GM21825 (cell line): ENCODE measurements at regions not wholly inside any gene's neighbourhood (a gene's known extent, or its start where the extent isn't known, plus 50 kb on each side); places are given as distances from the start of the nearest gene placed in this dataset.
"Not testable (repeated sequence)": the region's sequence is repeated elsewhere in the genome, so short reads cannot be mapped to it uniquely, and the experiment has no call there.

Experiments used
- ATAC-seq: cut with Tn5 transposase; IDR thresholded peaks from one replicate; pipeline ENCODE4 v1.9.1; 2021; ENCODE audit warnings: mild to moderate bottlenecking, moderate library complexity; ENCODE audit not compliant: unreplicated experiment

DNA sequence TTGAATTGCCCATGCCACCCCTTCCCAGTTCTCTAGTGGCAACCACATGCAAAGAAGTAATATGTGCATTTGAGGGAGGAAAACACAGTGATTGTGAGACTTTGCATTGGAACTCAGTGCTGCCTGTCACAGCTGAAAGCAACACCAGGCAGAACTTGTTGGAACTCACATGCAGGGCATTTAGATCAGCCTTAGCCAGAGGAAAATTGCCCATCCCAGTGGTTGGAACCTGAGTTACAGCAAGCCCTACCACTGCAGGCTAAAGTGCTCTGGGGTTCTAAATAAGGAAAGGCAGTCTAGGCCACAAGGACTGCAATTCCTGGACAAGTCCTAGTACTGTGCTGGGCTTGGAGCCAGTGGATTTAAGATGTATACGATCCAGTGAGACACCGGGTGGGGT lies 245.3 kb upstream of the UFL1 start:
- ATAC-seq, result no peak

DNA sequence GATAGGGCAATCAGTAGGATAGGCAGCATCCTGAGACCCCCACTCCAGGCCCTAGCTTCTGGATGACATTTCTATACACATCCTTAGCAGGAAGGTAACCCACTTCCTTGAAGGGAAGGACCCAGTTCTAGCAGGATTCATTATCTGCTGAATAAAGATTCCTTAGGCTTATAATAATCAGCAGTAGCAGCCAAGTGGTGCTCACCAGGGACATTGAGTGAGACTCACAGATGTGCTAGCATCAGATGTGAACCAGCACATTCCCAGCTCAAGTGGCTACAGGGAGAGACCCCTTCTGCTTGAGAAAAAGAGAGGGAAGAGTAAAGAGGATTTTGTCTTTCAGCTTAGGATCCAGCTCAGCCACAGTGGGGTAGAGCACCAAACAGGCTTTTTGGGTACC lies 244.8 kb upstream of the UFL1 start:
- no peak for ATAC-seq

DNA sequence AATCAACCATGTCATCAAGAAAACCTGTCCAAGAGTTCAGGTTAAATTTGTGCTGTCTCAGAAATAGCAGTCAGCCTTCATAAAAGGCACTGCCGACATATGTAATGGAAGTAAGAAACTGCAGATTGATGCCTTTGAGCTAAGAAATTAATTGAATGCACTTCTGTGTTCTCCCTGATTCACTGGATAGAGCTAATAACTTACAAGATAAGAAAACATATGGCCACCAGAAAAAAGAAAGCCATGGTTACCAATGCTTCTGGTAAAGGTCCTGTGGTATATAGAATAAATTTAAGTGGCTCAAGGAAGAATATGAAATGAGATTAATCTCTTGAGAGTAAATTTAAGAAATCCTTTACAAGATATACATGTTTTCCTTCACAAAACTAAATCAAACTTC lies 242.5 kb upstream of the UFL1 start:
- ATAC-seq, result no peak

DNA sequence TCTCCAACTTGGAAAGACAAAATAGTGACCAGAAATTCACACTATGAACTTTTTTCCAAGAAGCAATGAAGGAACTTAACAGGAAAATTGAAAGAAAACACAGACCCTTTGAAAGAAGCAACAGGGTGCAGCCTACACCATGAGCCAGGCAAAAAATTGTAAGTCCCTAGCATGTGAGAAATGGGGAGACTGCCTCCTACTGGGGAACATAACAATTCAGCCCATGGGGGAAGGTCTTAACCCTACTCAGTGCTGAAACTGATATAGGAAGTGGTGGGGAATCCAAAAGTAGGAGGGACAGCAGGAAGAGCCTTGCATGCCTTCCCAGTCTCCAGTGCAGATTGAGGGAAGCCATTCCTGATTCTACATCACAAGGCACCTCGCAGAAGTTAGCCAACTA lies 235.1 kb upstream of the UFL1 start:
- no peak for ATAC-seq

DNA sequence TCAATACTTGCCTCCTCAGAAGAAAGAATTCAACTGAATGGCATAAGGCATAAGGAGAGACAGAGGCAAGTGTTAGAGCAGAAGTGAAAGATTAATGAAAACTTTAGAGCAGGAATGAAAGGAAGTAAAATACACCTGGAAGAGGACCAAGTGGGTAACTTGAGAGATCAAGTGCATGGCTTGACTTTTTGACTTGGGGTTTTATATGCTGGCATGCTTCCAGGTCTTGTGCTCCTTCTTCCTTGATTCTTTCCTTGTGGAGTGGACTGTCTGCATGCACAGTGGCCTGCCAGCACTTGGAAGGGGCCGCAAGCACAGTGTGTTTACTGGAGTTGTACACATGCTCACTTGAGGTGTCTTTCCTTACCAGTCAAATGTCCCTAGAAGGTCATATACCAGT lies 222.1 kb upstream of the UFL1 start:
- ATAC-seq, result no peak

DNA sequence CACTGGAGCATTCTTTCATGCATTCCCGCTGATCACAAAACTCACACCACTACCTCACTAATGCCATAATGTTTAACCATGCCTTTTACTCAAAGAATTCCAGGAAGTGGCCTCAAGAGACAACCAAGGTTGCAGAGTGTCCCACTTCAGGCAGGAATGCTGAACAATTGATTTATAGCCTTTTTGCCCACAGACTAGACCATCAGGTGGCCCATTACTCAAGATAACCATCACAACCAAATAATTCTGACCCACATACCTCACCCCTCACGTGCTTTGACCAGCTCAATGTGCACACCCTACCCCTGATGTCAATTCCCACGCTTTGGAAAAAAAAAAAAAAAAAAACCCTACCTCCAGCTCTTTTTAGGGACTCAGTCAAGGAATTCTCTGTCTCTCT lies 220.6 kb upstream of the UFL1 start:
- ATAC-seq, result no peak

DNA sequence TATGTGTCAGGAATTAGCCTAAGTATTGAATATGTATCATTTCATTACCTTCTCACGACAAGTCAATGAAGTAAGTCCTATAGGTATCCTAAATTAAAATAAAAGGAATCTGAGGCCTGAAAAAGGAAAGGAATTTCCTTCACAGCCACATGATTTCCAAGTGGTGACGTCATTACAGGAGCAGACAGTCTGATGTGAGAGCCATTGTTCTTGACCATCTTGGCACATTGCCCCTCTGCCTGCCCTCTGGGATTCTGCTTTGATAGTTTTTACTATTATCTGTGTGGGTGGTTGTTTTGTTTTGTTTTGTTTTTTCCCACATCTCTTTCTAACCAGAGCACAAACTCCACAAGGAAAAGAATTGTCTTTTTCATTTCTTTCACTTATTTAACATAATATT lies 219.8 kb upstream of the UFL1 start:
- no peak for ATAC-seq

DNA sequence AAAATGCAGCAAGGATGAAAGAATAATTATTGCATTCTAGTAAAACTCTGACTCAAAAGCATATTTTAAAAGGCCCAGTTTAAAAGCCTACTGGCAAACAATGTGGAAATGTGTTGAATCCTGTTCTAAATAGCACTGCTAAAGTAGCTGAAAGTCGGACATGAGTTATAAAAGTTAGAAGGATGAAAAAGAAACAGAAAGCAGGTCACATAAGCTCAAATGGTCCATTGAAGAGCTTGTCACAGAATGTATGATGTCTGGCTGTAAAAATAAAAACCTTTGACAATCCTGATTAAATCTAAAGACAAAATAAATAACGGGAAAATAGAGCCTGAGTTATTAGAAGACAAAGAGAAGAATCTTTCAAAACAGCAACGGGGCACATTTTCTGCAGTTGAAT lies 218.6 kb upstream of the UFL1 start:
- no peak for ATAC-seq

DNA sequence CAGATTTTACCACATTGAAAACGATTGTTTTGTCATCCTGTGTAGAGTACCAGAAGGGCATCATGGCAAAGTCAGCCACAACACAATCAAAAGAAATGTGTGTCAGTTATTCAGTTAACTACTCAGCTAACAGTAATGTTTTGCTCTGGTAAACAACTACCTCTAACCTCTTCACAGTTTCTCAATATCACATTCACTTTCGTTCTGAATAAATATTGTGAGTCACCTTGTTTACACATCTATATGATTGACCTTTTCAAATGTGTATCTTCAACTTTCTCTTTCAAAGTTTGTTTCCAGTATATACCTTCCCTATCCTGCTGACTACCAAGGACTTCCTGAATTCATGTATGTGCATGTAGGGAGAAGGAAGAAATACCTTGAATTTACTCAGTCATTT lies 216.6 kb upstream of the UFL1 start:
- ATAC-seq, result peak; percentile 95

DNA sequence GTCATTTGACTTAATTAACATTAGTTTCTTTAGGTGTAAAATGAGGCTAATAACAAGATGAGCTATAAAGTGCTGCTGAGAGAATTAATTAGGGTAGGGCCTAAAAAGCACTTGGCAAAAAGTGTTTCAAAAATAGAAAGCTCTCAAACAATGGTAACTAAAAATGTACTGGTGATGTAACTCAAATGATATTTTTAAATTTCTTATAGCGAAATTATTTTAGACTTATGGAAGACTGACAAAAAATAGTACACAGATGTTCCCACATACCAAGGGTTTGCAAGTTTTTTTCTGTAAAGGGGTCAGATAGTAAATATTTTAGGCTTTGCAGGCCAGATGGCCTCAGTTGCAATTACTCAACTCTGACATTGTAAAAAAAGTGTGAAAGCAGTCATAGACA lies 190.7 kb upstream of the UFL1 start:
- no peak for ATAC-seq

DNA sequence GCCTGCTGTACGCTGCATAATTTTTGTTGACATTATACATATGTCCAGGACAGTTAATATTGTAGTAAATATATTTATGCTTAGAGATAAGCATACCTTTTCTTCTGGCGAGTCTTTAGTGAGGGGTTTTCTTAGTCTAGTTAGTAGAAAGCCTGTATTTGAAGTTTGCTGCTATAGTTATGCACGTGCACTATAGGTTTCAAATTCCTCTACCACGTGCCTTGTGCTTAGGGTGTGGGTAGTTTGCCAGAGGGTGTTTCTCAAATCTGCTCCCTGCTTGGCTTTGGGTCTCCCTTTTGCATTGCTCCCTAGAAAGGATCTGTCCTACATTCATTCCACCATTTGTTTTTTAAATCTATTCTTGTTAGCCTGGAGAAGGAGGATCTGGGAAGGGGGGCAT lies 181.4 kb upstream of the UFL1 start:
- no peak for ATAC-seq

DNA sequence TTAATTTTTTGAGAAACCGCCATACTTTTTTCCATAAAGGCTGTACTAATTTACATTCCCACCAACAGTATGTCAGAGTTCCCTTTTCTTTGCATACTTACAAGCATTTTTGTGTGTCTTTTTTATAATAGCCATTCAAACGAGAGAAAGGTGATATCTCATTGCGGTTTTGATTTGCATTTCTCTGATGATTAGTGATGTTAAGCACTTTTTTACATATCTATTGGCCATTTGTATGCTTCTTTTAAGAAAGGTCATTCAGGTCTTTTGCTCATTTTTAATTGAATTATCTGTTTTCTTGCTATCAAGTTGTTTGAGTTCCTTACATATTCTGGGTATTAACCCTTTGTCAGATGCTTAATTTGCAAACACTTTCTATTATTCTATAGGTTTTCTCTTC lies 176.1 kb upstream of the UFL1 start:
- no peak for ATAC-seq

DNA sequence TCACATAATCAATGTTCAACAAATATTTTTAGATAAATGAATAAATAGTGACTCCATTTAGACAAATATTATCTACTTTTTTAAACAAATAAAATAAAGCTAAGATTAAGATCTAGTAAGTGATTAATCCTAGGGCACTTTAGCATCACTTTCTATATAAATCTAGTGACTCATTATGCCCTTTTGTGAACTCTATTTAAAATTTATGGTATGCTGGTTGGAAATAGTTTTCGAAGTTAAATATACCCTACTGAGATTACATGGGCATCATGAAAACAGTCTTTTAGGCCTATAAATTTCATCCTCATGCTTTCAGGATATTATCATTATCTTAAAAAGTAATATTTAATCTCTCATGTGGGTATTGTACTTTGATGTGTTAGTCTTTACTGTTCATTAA lies 140.4 kb upstream of the UFL1 start:
- ATAC-seq, result no peak

DNA sequence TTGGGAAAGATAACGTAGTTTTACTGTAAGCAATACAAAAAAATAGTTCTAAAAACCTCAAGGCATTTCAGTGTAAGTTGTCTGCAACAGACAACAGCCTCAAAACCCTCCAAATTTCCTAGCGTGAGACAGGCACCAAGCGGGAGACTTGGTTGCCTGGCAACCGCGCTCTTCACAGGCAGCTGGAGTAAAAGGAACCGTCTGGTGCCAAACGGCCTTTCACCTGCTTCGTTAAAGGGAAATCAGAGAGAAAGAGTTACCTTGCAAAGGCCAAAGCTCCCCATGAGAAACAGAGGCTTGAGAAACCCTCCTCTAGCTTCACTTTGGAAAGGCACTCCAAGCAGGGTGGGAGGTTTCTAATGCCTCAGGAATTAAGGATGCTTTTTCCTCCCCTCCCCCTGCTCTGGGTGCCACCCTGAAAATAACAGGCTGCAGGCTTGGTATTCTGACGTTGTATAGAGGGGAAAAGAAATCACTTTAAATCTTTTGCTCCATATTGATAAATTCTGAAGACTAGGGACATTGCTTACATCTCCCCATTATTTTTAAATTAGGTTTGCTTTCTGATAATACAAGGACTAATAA lies 129.7 kb upstream of the UFL1 start:
- ATAC-seq, result no peak

DNA sequence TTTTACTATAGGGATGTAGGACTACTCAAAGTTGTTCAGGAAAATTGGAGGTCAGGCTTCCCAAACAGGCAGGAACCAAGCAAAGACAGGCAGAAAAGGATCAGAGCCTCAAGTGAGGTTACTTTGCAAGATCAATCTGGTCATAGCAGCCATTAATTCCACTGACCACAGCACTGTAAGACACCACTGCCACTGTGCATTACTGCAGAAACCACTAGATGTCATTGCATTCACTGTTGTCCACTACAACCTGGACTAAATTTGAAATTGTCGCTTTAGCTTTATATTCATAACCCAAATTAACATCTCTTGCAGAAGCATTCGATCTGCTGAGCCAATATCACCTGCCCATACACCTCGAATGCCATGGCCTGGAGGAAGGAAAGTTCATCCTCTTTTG lies 126.9 kb upstream of the UFL1 start:
- ATAC-seq, result no peak

DNA sequence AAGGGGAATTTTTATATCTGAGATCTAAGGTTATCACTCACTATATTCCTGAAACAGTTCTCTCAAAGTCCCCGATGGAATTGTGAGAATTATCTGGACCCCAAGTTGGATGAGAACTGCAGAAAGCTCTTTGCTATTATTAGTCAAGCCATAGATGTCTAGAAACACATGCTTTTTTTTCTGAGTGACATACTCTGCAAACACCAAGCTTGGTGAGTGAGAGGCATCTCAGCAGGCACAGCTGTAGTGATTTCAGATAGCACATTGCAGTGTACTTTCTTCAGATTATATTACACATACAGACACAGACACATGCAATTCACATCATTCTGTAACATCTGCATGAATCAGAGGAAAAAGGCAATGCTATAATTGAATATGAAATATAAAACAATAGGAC lies 111.1 kb upstream of the UFL1 start:
- no peak for ATAC-seq

DNA sequence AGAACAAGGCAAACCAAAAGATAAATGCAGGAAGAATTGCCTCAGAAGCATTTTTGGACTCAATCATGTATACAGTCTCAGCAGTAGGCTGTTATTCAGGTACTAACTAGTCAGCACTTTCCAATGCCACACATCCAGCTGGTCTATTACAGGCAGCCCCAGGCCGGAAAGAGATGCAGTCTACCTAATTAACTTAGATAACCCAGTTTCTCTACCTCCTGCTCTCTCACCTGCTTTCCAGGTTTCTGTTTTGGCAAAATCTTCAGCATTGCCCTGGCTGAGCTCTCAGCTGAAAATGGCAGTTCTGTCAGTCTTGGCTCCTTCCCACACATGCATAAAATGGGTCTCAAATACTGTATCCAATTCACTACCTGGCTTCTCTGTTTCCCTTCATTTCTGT lies 101.3 kb upstream of the UFL1 start:
- no peak for ATAC-seq

DNA sequence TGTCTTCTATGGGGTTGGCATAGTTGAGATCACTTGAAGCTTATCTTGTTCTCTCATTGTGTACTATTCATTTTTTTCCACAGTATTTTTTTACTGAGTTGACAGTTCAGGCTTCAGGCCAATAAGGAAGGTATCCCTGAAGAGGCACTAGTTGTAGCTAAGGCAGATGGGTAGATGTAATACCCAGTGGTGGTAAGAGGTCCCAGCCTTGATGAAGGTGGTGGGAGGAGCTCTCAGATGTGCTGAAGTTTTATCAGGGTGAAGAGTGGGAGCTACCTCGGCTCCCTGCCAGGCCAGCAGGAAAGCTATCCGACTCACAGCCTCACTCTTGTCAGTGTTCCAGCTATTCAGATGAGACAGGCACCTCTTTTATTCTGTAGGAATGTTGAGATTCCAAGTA lies 87.7 kb upstream of the UFL1 start:
- no peak for ATAC-seq

DNA sequence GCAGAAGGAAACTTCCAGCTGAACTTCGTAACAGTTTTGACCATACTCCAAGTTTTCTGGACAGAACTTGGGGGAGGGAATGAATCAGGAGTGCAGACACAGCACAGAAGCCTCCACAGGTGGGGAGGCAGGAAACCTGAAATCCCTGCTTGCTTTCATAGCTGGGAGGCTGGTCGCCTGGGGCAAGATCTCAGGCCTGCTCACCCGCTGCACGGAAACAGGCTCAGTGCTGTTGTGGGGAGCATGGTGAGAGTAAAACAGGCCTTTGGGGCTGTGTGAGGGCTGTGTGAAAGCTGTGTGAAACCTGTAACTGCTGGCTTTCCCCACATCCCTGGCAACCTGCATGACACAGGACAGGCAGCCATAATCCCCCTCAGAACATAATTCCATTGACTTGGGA lies 85.2 kb upstream of the UFL1 start:
- ATAC-seq, result no peak

DNA sequence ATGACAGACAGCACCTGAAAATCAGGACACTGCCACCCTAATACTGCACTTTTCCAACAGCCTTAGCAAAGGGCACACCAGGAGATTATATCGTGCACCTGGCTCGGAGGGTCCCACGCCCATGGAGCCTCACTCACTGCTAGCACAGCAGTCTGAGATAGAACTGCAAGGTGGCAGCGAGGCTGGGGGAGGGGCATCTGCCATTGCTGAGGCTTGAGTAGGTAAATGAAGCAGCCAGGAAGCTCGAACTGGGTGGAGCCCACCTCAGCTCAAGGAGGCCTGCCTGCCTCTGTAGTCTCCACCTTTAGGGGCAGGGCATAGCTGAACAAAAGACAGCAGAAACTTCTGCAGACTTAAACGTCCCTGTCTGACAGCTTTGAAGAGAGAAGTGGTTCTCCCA lies 84.4 kb upstream of the UFL1 start:
- not testable (repeated sequence) for ATAC-seq

DNA sequence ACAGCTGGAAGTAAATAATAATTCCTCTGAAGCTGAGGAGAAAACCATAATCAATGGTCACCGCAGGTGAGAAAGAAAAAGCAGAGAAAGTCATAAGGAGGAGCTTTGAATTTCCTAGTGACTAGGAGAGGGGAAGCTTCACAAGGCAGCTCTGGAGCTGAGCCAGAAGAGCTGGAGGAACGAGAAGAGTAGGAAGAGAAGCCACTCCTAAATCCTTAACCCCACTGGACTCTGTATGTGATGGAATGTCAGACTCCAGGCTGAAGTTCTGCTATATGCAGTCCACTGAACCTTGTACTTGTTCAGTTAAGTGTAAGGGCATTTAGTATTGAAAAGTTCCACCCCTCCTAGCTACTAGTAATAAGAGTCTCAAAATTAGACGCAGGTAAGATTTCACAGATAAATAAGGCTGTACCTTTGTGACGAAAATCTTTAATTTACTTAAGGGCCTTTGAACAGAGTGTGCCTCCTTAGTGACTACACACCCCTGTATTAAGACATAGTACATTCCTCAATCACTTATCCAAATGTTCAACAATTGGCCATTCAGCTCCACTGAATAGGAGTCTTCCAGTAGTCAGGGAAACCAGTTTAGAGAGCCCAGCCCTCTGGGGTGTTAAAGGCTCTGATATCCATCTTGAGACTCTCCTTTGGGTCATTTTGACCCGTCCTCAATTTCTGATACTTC lies 71.4 kb upstream of the UFL1 start:
- no peak for ATAC-seq

DNA sequence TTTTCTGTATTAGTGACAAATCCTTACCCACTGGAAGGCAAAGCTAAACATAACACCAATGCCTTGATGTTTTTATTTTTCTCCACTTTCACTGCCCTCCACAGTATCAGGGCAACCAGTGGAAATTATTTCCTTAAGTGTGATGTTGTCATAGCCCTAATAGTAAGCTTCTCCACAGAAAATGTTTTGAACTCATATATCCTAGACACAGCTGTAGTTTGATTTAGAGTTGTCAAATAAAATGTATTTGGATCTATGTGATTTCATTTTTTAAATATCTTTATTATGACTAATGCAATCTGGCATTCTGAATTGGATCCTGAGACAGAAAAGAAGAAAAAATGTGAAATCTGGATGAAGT lies 70.9 kb upstream of the UFL1 start:
- ATAC-seq, result no peak

DNA sequence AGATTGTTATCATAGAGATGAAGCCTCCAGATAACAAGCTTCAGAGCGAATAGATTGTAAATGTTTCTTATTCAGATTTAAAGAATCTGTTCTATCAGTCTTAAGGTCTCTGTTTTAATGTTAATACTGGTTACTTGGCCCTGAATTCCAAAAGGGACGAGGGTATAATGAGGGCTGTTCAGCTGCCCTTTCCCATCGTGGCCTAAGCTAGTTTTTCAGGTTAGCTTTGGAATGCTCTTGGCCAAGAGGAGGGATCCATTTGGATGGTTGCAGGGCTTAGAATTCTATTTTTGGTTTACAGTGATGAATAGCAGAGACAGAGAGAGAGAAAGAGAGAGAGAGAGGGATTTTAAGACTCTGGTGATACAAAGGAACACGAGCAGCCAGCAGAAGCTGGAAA lies 62.8 kb upstream of the UFL1 start:
- no peak for ATAC-seq
